ENCODE measurements at regions not wholly inside any gene's neighbourhood (a gene's known extent, or its start where the extent isn't known, plus 50 kb on each side); places are given as distances from the start of the nearest gene placed in this dataset.

DNA sequence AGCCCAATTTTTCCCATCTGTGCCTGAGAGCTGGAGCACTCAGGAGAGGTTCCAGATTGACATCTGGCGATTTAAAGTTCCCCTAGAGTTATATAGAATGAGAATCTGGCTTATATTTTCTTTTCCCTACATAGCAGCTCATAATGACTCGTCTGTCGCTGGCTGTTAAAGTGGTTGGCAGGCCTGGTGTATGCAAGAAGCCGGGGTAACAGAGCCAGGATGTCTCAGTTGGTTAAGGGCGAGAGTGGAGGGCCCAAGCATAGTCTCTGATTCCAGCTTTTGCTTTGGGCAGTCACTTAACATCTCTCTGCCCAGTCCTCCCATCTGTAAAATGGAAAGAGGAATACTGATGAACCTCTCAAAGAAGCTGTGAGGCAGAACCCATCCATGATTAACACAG, 751.6 kb downstream of the NOVA1 start (continued):
- TF ChIP-seq ZNF740 (CRISPR knock-in tag; IDR thresholded peaks at IDR 0.05): no peak
- TF ChIP-seq ZNF740 (tag; IDR thresholded peaks at IDR 0.05): no peak
- TF ChIP-seq RBBP5 (IDR thresholded peaks at IDR 0.05; ENCODE audit: borderline replicate concordance, insufficient read depth, low read length, poor library complexity, severe bottlenecking): no peak
- TF ChIP-seq, protein P1, sequence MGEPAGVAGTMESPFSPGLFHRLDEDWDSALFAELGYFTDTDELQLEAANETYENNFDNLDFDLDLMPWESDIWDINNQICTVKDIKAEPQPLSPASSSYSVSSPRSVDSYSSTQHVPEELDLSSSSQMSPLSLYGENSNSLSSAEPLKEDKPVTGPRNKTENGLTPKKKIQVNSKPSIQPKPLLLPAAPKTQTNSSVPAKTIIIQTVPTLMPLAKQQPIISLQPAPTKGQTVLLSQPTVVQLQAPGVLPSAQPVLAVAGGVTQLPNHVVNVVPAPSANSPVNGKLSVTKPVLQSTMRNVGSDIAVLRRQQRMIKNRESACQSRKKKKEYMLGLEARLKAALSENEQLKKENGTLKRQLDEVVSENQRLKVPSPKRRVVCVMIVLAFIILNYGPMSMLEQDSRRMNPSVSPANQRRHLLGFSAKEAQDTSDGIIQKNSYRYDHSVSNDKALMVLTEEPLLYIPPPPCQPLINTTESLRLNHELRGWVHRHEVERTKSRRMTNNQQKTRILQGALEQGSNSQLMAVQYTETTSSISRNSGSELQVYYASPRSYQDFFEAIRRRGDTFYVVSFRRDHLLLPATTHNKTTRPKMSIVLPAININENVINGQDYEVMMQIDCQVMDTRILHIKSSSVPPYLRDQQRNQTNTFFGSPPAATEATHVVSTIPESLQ (CRISPR knock-in tag; IDR thresholded peaks at IDR 0.05): no peak
- TF ChIP-seq ZNF347 (CRISPR knock-in tag; IDR thresholded peaks at IDR 0.05; ENCODE audit: low read depth): no peak
- no peak for TF ChIP-seq ATF7 (IDR thresholded peaks at IDR 0.05)
- TF ChIP-seq GTF2F1 (IDR thresholded peaks at IDR 0.05; ENCODE audit: low read depth, low read length): no peak

Data from K562 (cell line).